ENCODE measurements at regions not wholly inside any gene's neighbourhood (a gene's known extent, or its start where the extent isn't known, plus 50 kb on each side); places are given as distances from the start of the nearest gene placed in this dataset.

- no peak for TF ChIP-seq POLR2A (IDR thresholded peaks at IDR 0.05; ENCODE audit: low read depth, low read length)
- TF ChIP-seq TAF1 (IDR thresholded peaks at IDR 0.05; ENCODE audit: borderline replicate concordance, low read depth, low read length): no peak
Observed at GRCh38 chrX:39667736-39668482, 429.8 kb downstream of the BCOR start.

Data from GM12892 (cell line).